HCT116 (cell line): ENCODE measurements at regions not wholly inside any gene's neighbourhood (a gene's known extent, or its start where the extent isn't known, plus 50 kb on each side); places are given as distances from the start of the nearest gene placed in this dataset.

ENCODE experiments used
- ATAC-seq: fragments of 200-7000 bp; cut with Tn5 transposase; 2 replicates; pipeline ENCODE4 v1.9.1; 2020; ENCODE audit warnings: mild to moderate bottlenecking, moderate library complexity
- BruUV-seq: library from RNA; stranded (reverse); fragments of 400-500 nt; replicated peaks from 2 replicates; lab custom pipeline; 2021; lab: Mats Ljungman, UMichigan
- CTCF ChIA-PET: fragments of 300-600 bp; sonication (Branson Sonifier 250); formaldehyde crosslinking; loops from one replicate; lab custom pipeline; 2021; ENCODE audit warnings: antibody characterized with exemption; lab: Charles Lee
- POLR2A ChIA-PET: fragments of 300-600, 350-600 bp; sonication (Branson Sonifier 250); formaldehyde crosslinking; loops from one replicate; lab custom pipeline; 2021; ENCODE audit warnings: antibody characterized with exemption; lab: Charles Lee
- RAD21 ChIA-PET, 2 experiments: fragments of 300-600 bp; sonication (Branson Sonifier 250); formaldehyde crosslinking; loops; one replicate each; lab custom pipeline; 2023; ENCODE audit warnings: low total read pairs in 2 of 2; ENCODE audit not compliant: uncharacterized antibody in 2 of 2, unreplicated experiment in 2 of 2, low non-redundant PET in 1 of 2; lab: Charles Lee
- DNase-seq: peaks from one replicate; pipeline ENCODE4 v3.0.0-alpha.2; 2010; ENCODE audit warnings: low read depth, low spot score
- H2AFZ ChIP-seq: fragments of 200-600 bp; shearing (Covaris generic), sonication (generic); 2 replicates; pipeline ENCODE4 v1.6.1; 2017; ENCODE audit warnings: low read depth, mixed run types, mixed read lengths, antibody characterized with exemption, low read length; ENCODE audit not compliant: poor library complexity, severe bottlenecking
- H3K27ac ChIP-seq: 2 replicates; pipeline ENCODE4 v1.5.1; 2012; ENCODE audit warnings: low read depth, low read length
- H3K27me3 ChIP-seq: fragments of 200-600 bp; sonication (generic); 2 replicates; pipeline ENCODE4 v1.6.1; 2016; ENCODE audit warnings: mixed run types, low read length, mixed read lengths; ENCODE audit not compliant: insufficient read depth
- H3K36me3 ChIP-seq, 2 experiments: fragments of 200-500 bp in 1 of 2; fragments of 200-600 bp in 1 of 2; sonication (Bioruptor generic) in 1 of 2; sonication (generic) in 1 of 2; 2 replicates each; pipeline versions ENCODE4 v1.5.1 to v1.6.1; 2014 to 2016; ENCODE audit warnings: low read length in 2 of 2, inconsistent platforms in 1 of 2, mixed read lengths in 1 of 2, mixed run types in 1 of 2; ENCODE audit not compliant: insufficient read depth in 2 of 2, control insufficient read depth in 1 of 2
- H3K4me1 ChIP-seq, 2 experiments: fragments of 200-600 bp in 1 of 2; sonication (generic) in 1 of 2; 2 replicates each; pipeline versions ENCODE4 v1.5.1 to v1.6.1; 2012 to 2017; ENCODE audit warnings: low read length in 2 of 2, inconsistent platforms in 1 of 2, mild to moderate bottlenecking in 1 of 2, mixed read lengths in 1 of 2, mixed run types in 1 of 2, moderate library complexity in 1 of 2; ENCODE audit not compliant: insufficient read depth in 2 of 2, control insufficient read depth in 1 of 2
- H3K4me2 ChIP-seq: fragments of 200-600 bp; sonication (generic); 2 replicates; pipeline ENCODE4 v1.6.1; 2017; ENCODE audit warnings: mixed run types, low read length, mixed read lengths
- H3K4me3 ChIP-seq, 2 experiments: fragments of 200-600 bp in 1 of 2; sonication (generic) in 1 of 2; replicated peaks in 1 of 2; 2 replicates each; pipeline ENCODE4 v1.5.1; 2011 to 2016; ENCODE audit warnings: low read length in 2 of 2, control low read depth in 1 of 2, low read depth in 1 of 2, mild to moderate bottlenecking in 1 of 2, mixed read lengths in 1 of 2, mixed run types in 1 of 2
- H3K79me2 ChIP-seq: fragments of 200-600 bp; sonication (generic); 2 replicates; pipeline ENCODE4 v1.6.1; 2017; ENCODE audit warnings: mild to moderate bottlenecking, mixed run types, low read length, moderate library complexity, mixed read lengths; ENCODE audit not compliant: insufficient read depth
- H3K9ac ChIP-seq: fragments of 200-600 bp; sonication (generic); 2 replicates; pipeline ENCODE4 v1.6.1; 2016; ENCODE audit warnings: low read length, mixed read lengths
- H3K9me2 ChIP-seq: fragments of 200-600 bp; sonication (generic), shearing (Covaris generic); 2 replicates; pipeline ENCODE4 v1.6.1; 2017; ENCODE audit warnings: mixed run types, mild to moderate bottlenecking, moderate library complexity; ENCODE audit not compliant: insufficient read depth
- H3K9me3 ChIP-seq, 2 experiments: fragments of 200-500 bp in 1 of 2; fragments of 200-600 bp in 1 of 2; sonication (Bioruptor generic) in 1 of 2; sonication (generic) in 1 of 2; 2 replicates each; pipeline ENCODE4 v1.6.1; 2014 to 2017; ENCODE audit warnings: low read length in 2 of 2, mixed read lengths in 2 of 2, inconsistent platforms in 1 of 2, low read depth in 1 of 2, mild to moderate bottlenecking in 1 of 2, mixed run types in 1 of 2, moderate library complexity in 1 of 2; ENCODE audit not compliant: control insufficient read depth in 1 of 2, insufficient read depth in 1 of 2
- H4K20me1 ChIP-seq: fragments of 200-600 bp; sonication (generic), shearing (Covaris generic); 2 replicates; pipeline ENCODE4 v1.6.1; 2017; ENCODE audit warnings: mixed run types, mild to moderate bottlenecking, moderate library complexity; ENCODE audit not compliant: insufficient read depth
- CBX3 ChIP-seq: IDR thresholded peaks from 2 replicates; pipeline ENCODE4 v1.6.1; 2012; ENCODE audit warnings: low read depth
- CEBPB ChIP-seq: IDR thresholded peaks from 2 replicates; pipeline ENCODE4 v1.6.1; 2012; ENCODE audit warnings: low read depth
- EGR1 ChIP-seq: IDR thresholded peaks from 2 replicates; pipeline ENCODE4 v1.6.1; 2012; ENCODE audit warnings: low read depth
- ELF1 ChIP-seq: IDR thresholded peaks from 2 replicates; pipeline ENCODE4 v1.6.1; 2012; ENCODE audit warnings: low read depth, borderline replicate concordance
- EZH2 ChIP-seq: fragments of 200-600 bp; sonication (generic); IDR thresholded peaks from 2 replicates; pipeline ENCODE4 v1.6.1; 2017; ENCODE audit warnings: antibody characterized with exemption, mixed run types
- EZH2phosphoT487 ChIP-seq: fragments of 200-600 bp; IDR thresholded peaks from 2 replicates; pipeline ENCODE4 v1.6.1; 2018; ENCODE audit warnings: antibody characterized with exemption, borderline replicate concordance
- FOSL1 ChIP-seq: IDR thresholded peaks from 2 replicates; pipeline ENCODE4 v1.6.1; 2012; ENCODE audit warnings: low read depth
- MAX ChIP-seq: IDR thresholded peaks from 2 replicates; pipeline ENCODE4 v1.6.1; 2012
- POLR2A ChIP-seq: IDR thresholded peaks from 2 replicates; pipeline ENCODE4 v1.7.0; 2011; ENCODE audit warnings: borderline replicate concordance; ENCODE audit not compliant: insufficient read depth, insufficient read length; ENCODE audit errors: extremely low read depth
- POLR2AphosphoS5 ChIP-seq: IDR thresholded peaks from 2 replicates; pipeline ENCODE4 v1.6.1; 2011; ENCODE audit warnings: mild to moderate bottlenecking, low read depth, low read length, moderate library complexity
- RAD21 ChIP-seq: IDR thresholded peaks from 2 replicates; pipeline ENCODE4 v1.6.1; 2012; ENCODE audit warnings: low read depth, mild to moderate bottlenecking
- SP1 ChIP-seq: IDR thresholded peaks from 2 replicates; pipeline ENCODE4 v1.6.1; 2012; ENCODE audit warnings: low read depth
- SRF ChIP-seq: IDR thresholded peaks from 2 replicates; pipeline ENCODE4 v1.6.1; 2012; ENCODE audit warnings: low read depth
- TCF7L2 ChIP-seq: IDR thresholded peaks from 2 replicates; pipeline ENCODE4 v1.7.0; 2011; ENCODE audit warnings: borderline replicate concordance, inconsistent platforms; ENCODE audit not compliant: insufficient read depth, insufficient read length; ENCODE audit errors: extremely low read depth
- YY1 ChIP-seq: IDR thresholded peaks from 2 replicates; pipeline ENCODE4 v1.6.1; 2011; ENCODE audit warnings: low read length, low read depth, moderate library complexity, mild to moderate bottlenecking; ENCODE audit not compliant: insufficient replicate concordance; ENCODE audit errors: extremely low read depth
- ZFX ChIP-seq: fragments of 450-650 bp; IDR thresholded peaks from 2 replicates; pipeline ENCODE4 v1.6.1; 2017
- intact Hi-C: fragments of 100-400 bp; cut with micrococcal nuclease; formaldehyde crosslinking; loops from 2 replicates; pipeline ENCODE4 v1.10.0; 2022
- TF ChIP-seq, protein P1 (sequence below): IDR thresholded peaks from 2 replicates; pipeline ENCODE4 v1.6.1; 2011; ENCODE audit warnings: mild to moderate bottlenecking, low read length, moderate library complexity; ENCODE audit not compliant: insufficient replicate concordance; ENCODE audit errors: extremely low read depth
- TF ChIP-seq, protein P2 (sequence below), 3 experiments: fragments of 200-600 bp in 1 of 3; sonication (generic) in 1 of 3; IDR thresholded peaks in 2 of 3; conservative IDR thresholded peaks in 1 of 3; 2 replicates each; pipeline ENCODE4 v1.5.1; 2012 to 2017; ENCODE audit warnings: low read depth in 2 of 3, low read length in 2 of 3, antibody characterized with exemption in 1 of 3, borderline replicate concordance in 1 of 3, control low read depth in 1 of 3, mild to moderate bottlenecking in 1 of 3, mixed read lengths in 1 of 3, mixed run types in 1 of 3, moderate library complexity in 1 of 3; ENCODE audit not compliant: insufficient read depth in 1 of 3

- TF ChIP-seq, protein P1, sequence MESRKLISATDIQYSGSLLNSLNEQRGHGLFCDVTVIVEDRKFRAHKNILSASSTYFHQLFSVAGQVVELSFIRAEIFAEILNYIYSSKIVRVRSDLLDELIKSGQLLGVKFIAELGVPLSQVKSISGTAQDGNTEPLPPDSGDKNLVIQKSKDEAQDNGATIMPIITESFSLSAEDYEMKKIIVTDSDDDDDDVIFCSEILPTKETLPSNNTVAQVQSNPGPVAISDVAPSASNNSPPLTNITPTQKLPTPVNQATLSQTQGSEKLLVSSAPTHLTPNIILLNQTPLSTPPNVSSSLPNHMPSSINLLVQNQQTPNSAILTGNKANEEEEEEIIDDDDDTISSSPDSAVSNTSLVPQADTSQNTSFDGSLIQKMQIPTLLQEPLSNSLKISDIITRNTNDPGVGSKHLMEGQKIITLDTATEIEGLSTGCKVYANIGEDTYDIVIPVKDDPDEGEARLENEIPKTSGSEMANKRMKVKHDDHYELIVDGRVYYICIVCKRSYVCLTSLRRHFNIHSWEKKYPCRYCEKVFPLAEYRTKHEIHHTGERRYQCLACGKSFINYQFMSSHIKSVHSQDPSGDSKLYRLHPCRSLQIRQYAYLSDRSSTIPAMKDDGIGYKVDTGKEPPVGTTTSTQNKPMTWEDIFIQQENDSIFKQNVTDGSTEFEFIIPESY = no peak
- no peak for TF ChIP-seq RAD21
- TF ChIP-seq EZH2phosphoT487 = no peak
- TF ChIP-seq SP1 = no peak
Observed at GRCh38 chr14:97527993-97528392, 730.8 kb downstream of the VRK1 start (continued).

DNA sequence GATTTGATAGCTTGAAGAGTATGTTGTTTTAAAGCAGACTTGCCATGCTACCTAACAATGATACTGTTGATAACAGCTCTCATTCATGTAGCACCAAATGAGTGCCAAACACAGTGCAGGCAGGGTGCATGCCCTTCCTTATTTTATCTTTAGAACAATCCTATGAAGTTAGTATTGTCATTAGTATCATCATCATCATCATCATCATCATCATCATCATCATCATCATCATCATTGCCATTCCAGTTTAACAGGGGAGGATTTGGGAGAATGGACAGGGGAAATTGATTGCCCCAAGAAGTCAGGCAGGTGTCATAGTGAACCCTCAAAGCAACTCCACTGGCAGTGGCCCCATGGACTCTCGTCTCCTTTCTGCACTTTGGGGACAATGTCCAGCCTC is 734.9 kb downstream of the VRK1 start:
- Histone ChIP-seq H3K4me3 (no peak overlapping the region), H3K79me2 (no peaks in the 10 kb centered on the region), H3K27ac (no peak overlapping the region), H4K20me1 (no peaks in the 10 kb centered on the region), H3K4me2 (no peak overlapping the region), H3K36me3 (no peaks in the 10 kb centered on the region), H3K9me2 (no peaks in the 10 kb centered on the region), H3K27me3 (no peaks in the 10 kb centered on the region), H3K9ac (no peak overlapping the region), H3K4me1 (peaks cover 0 to 4% of the 10 kb centered on the region in 2 experiments; a peak in 1 of 4 replicates), H3K9me3 (no peaks in the 10 kb centered on the region), H2AFZ (no peak overlapping the region)
- DNase-seq = no peak
- ChIA-PET RAD21 (no interaction called here), POLR2A (no interaction called here), CTCF (no interaction called here)
- intact Hi-C loops = no loop called here
- no peak for ATAC-seq
- no TSS peak for BruUV-seq
- TF ChIP-seq POLR2AphosphoS5 (no peak), CEBPB (no peak), FOSL1 (no peak), ZFX (no peak), POLR2A (no peak), EGR1 (no peak), TCF7L2 (no peak), ELF1 (no peak), CBX3 (no peak), YY1 (no peak), EZH2phosphoT487 (no peak), SRF (no peak), EZH2 (no peak), MAX (no peak)
- TF ChIP-seq, protein P1 = no peak
- TF ChIP-seq, protein P2, sequence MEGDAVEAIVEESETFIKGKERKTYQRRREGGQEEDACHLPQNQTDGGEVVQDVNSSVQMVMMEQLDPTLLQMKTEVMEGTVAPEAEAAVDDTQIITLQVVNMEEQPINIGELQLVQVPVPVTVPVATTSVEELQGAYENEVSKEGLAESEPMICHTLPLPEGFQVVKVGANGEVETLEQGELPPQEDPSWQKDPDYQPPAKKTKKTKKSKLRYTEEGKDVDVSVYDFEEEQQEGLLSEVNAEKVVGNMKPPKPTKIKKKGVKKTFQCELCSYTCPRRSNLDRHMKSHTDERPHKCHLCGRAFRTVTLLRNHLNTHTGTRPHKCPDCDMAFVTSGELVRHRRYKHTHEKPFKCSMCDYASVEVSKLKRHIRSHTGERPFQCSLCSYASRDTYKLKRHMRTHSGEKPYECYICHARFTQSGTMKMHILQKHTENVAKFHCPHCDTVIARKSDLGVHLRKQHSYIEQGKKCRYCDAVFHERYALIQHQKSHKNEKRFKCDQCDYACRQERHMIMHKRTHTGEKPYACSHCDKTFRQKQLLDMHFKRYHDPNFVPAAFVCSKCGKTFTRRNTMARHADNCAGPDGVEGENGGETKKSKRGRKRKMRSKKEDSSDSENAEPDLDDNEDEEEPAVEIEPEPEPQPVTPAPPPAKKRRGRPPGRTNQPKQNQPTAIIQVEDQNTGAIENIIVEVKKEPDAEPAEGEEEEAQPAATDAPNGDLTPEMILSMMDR (IDR thresholded peaks at IDR 0.05 in 2 of 3, conservative IDR thresholded peaks at IDR 0.05 in 1 of 3; ENCODE audit: borderline replicate concordance in 1 of 3, insufficient read depth in 1 of 3, low read depth in 2 of 3, low read length in 2 of 3) = no peak
